Amniotic stem cell (primary cell): ENCODE measurements at regions not wholly inside any gene's neighbourhood (a gene's known extent, or its start where the extent isn't known, plus 50 kb on each side); places are given as distances from the start of the nearest gene placed in this dataset.
"Not testable (repeated sequence)": the region's sequence is repeated elsewhere in the genome, so short reads cannot be mapped to it uniquely, and the experiment has no call there.

Experiments
- DNase-seq: peaks from one replicate; lab custom pipeline; 2025; lab: John Stamatoyannopoulos, UW

DNA sequence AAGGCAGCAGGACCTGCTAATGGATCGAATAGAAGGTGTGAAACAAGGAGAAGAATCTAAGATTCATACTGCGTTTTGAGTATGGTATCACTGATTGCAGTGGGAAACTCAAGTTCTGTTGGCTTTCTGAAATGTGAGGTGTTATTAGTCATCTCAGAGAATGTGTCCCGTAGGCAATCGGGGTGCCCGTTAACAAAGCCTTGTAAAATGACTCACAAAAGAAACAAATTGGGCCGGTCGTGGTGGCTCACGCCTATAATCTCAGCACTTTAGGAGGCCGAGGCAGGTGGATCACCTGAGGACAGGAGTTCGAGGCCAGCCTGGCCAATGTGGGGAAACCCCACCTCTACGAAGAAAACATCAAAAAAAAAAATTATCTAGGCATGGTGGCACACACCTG, 118.2 kb upstream of the C7orf33 start:
- no peak for DNase-seq

DNA sequence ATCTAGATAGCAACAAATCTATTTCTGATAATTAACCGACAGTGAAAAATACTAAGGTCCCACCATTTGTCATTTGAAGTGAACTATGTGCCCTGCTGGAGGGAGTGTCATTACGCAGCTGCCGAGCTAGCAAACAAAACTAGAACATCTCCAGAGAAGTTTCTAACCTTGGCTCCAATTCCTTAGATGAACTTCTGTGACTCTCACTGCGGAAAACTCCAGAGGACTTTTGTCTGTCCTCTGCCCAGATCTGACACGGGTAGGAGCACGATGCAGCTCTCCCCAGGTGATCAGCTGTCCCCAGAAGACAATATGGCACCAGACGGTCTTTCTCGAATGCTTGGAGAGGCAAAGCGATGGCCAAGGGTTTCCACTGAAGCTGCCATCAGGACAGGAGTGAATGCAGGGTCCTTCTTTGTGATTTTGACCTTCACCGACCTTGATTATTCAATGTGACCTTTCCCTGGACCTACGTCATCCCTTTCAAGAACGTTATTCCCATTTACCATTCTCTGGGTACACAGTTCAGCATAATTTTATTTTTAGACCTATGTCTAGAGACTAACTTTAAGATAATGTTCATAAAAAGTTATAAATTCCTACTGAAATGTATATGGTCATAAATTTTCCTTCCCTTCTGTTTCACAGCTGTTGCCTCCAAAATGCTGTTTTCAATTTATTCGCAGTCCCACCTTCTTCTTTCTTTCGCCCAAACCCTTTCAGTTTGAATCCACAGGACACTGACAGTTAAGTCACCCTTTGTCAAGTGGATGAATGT, 116.7 kb upstream of the C7orf33 start:
- DNase-seq: no peak

DNA sequence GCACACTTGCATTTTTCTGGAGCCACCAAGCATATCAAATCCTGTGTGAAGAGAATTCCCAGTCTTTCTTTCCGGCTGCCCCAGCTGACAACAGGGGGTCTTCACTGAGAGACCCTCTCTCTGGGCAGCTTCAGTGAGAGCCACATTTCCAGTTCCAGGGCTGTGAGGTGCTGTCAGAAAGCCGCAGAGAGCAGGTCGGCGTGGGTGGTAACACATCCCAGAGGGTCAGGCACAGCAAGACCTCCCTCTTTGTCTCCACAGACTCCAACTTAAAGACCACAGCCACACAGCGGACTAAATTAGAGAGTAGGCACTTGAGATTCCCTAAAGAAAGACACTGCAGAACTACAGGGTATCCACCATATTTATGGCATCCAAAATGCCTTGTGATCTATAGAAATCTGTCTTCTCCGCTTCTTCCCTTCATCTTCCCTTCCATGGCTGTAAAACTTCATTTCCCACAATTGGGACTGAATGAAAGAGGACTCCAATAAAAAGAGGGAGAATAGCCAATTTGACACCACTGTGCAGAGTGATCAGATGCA, 116.0 kb upstream of the C7orf33 start:
- DNase-seq: no peak

DNA sequence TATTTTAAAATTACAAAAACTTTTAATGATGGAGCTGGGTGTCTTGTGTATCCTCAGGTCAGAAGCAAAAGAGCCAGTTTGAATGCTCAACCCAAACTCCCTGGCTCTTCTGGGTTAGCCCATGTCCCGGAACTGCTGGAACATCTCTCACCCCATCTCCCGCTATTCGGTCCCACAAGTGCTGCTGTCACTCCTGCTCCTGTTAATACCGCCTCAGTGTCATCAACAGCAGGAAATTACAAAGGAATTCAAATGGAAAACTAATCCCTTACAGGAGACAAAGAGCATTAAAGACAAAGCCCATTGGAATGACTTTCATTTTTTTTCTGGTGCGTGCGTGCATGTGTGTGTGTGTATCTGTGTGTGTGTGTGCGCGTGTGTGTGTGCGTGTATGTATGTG, 112.0 kb upstream of the C7orf33 start:
- DNase-seq: no peak

DNA sequence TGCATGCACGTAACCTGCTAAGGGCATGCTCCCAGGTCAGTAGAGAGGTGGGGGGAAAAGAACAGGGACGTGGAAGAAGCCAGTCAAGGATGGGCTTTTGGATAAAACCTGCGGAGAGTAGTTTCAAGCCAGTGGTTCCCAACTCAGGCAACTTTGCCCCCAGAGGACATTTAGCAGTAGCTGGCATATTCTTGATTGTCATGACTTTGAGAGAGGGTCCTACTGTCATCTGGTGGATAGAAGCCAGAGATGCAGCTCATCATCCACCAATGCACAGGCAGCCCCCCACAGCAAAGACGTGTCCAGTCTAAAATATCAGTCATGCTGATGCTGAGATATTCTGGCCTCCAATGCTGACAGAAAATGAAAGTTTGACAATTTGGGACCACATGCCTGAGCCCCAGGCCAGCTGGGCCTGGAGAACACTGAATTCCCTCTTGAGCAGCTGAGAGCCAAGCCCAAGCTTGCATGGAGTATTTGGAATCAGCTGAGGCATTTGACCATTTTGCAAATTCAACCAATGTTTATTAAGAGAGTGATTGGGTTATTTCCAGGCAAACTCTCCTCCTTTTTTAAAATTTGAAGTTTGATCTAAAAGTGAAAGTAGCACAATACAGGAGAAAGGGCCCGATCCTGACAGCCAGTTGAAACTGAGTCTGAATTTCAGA, 110.0 kb upstream of the C7orf33 start:
- no peak for DNase-seq

DNA sequence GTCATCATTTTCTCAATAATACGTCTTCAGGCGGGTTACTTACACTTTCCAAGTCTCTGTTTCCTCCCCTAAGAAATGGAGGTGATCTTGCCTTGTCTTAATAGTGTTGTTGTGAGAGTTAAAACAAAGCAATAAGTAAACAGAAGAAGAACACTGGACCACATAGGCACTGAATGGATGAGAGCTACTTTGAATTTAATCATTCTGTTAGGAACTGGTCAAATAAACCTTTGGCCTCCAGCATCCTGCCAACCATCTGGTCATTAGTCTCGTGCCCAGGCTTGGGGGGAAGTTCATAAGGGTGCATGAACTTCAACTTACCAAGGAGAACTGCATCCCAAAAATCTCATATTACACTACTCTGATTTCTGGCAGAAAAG, 109.4 kb upstream of the C7orf33 start:
- DNase-seq: no peak

DNA sequence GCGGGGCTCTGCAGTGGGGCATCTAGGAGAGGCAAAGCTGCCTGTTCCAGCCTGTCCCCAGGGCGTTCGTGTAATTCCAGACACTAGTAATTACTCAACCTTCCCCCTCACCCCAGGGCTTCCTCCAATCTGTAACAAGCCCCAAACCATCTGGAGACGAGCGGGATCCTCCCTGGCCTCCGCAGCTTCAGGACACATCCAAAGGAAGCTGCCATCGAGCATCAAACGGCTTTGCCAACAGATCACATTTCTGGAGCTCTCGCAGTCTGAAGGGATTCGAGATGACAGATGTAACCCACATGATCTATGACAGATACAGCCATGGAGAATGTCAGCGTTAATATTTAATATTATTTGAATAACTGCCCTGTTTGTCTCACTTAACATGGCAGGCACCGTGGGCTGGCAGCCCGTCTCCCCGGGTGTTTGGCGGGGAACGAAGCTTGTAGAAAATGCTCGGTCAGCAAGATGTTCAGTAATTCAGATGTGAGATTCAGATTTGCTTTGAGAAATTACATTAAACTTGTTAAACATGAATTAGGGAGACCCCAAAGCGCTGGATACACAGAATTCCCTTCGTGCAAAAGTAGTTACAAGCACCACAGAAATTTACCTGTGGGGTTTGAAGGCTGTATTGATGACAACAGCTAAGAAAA, 108.5 kb upstream of the C7orf33 start:
- DNase-seq: no peak

DNA sequence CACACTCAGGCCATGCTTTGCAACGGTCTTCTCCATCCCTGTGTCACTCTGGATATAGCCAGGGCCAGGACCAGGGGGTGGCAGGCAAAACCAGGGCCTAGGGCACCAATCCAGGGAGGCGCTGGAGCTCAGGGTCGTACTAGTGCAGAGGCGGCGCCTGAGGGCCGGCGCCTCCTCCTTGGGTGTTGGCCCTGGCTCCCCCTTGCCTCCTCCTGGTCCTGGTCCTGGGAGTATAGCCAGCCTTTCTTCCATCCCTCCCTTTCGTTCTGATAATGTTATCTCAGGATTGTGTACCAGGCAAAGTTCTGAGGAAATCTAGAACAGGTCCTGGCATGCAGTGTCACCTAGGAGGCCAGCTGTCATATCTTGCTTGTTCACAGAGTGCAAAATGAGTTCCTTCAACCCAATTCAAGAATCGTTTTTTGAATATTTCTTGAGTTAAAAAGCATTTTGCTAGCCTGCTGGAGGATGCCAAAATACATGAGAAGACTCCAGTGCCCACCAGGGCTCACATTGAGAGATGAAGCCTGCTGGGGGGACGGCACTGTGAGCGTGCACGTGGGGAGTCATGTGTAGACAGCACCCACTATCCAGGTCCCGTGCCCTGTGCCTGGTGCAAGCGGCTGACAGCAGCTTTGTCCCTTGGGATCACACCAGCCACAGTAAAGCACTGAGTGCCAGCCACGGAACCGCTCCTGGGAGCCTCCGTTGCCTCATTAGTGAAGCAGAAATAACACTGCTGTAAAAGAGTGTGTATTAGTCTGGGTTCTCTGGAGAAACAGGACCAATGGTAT, 106.9 kb upstream of the C7orf33 start:
- DNase-seq: no peak

DNA sequence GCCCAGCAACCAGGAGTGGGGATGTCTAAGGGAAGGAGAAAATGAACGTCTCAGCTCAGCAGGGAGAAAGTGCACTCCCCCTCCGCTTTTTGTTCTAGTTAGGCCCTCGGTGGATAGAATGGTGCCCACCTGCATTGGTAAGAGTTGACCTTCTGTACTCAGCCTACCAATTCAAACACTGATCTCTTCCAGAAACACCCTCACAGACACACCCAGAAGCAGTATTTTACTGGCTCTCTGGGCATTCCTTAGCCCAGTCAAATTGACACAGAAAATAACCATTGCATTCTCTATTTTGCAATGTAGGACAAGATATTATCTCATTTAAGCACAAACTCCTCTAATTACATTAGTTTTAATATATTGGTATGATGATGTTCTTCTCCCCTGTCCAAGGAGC, 106.1 kb upstream of the C7orf33 start:
- DNase-seq: no peak

DNA sequence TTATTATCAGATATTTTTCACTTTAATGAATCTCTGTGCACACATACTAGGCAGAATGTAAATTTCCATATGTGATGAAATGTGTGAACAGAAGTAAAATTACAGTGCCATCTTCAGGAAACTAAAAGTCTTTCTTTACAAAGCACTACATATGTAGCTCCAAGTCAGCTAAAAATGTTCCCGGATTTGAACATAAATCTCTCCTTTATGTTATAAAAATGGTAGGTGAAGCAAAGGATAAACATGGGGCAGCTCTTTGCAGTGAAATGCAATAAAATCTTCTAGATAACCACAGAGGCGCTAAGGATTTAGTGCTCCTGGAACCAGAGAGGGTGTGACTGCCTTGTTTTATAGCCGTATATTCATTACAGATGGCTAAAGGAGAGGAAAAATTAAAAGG, 104.9 kb upstream of the C7orf33 start:
- no peak for DNase-seq

DNA sequence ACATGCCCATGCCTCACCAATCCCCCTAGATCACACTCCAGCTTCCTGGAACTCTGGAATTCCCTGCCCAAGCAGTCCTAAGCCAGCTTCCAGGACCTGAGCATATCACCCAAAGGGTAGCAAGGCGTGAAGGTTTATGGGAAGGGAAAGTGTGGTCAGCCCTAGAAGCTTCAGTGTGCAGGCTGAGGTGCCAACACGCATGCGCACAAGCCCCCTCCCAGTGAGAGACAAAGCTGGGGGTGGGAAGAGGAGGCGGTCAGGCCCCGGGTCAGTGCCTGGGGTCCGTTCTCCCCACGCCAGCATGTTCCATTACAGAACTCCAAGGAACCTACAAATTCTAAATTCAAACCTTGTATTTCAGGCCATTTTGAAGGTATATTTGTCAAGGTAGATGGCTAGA, 103.6 kb upstream of the C7orf33 start:
- no peak for DNase-seq

DNA sequence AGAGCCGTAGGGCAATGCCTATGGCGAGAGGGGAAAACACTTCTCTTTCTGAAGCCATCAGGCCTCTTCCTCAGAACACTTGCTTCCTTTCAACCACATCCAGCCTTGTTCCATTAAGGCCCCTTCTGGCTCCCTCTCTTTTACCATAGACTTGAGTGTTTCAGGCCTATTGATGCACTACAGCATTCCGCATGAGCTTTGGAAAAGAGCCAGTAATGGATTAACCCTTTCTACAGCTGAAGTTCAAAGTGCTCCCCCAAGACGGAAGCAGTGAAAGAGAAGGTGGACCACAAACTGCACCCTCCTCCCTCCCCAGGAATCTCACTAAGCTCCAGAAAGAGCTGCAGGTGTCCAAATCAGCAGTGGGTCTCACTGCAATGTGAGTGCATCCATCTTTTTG, 102.7 kb upstream of the C7orf33 start:
- no peak for DNase-seq

DNA sequence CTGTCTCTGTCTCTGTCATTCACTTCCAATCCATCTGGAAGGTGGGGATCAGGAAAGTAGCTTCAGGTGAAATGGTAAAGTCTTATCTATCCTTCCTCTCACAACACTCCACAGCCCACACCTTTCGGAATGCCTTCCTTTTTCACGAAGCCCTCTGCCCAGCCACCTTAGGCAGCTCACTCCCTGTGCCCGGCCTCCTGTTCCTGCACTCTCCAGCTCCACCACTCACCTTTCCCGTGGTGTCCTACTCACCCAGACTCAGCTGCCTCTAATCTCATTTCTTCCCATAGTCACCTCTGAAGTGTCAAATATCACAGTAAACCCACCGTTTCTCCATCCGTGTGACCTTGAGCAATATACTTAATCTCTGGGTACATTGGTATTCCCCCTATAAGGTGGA, 100.9 kb upstream of the C7orf33 start:
- no peak for DNase-seq

DNA sequence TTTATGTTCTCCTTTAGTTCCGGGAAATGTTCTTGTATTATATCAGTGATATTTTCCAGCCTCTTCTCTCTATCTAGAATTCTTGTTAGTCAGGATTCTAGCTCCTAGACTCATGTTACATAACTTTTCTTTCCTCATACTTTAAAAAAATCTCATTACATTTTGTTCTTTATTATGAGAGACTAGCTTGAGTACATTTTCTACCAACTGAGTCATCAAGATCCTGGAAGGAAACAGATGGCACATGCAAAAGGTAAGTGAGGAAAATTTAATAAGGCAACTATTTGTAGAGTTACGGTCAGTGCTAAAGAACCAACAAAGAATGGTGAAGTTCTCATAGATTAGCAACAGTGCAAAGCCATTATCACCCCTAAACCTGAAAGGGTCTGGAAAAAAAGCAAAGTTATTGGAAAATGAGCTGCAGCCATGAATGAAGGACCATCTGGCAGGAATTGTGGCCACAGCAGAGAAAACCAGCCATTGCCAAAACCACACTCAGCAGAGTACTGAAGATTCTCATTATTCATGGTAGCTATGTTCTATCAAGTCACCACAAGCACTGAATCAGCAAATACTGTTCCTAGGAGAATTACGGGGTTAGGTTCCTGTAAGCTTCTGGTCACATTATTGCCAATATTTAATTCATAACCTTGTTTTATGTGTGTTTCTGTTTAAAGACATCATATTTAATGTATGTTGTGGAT, 98.3 kb upstream of the C7orf33 start:
- DNase-seq: no peak

DNA sequence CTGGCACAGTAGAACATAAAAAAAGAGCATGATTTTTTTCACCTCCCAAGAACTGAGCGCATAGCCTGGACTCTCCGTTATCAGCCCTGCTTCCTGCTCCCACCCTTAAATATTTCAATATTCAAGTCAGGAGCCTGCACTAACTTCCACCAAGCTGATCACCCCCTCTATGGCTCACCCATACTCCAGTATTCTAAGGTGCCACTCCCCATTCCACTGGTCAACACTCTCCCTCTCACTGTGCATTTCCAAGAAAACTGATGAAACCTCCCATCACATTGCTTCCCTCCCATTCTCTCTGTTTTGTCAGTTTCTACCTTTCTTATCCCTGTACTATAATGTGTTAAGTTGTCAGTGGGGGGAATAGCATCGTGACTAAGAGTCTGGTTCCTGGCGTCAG, 95.0 kb upstream of the C7orf33 start:
- DNase-seq: no peak

DNA sequence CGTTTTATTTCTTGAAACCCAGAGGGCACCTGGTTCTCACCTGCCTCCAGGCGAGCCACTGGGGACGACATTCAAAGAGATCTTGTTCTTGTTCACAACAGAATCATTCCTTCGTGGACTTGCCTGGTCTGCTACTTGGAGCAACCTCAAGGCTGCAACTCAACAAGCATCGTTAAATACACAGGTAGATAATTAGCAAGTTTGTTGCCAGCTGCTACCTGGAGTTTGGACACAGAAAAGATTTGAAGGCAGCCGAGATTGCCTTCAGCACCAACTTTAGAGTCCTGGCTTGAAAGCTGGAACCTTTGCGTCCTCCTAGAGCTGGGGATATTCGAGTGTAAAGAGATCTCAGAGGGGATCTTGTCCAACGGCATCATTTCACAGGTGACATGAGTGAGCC, 89.6 kb upstream of the C7orf33 start:
- no peak for DNase-seq

DNA sequence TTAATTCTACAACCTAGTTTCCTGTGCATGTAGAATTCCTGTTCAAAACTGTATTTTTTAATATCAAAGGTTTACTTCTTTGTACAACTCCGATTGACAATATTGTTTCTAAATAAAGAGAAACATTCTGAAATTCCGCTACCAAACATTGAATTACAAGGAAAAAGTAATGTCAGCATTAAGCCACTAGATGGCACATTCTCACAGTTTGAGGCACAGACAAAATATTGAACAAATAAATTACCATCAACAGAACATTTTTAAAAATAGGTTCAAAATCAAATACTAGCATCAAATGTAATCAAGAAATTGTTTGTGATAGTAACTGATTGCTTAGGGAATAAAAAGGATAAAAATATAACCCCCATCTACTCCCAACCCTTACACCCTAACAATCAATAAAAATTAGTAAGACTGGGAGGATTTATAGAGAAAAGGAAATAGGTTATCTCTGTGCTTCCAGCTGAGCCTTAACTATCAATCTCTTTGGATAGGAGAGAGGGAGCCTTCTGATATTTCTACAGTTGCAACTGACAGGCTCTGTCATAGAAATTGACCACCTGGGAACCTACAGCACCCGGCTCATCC, 86.6 kb upstream of the C7orf33 start:
- no peak for DNase-seq

DNA sequence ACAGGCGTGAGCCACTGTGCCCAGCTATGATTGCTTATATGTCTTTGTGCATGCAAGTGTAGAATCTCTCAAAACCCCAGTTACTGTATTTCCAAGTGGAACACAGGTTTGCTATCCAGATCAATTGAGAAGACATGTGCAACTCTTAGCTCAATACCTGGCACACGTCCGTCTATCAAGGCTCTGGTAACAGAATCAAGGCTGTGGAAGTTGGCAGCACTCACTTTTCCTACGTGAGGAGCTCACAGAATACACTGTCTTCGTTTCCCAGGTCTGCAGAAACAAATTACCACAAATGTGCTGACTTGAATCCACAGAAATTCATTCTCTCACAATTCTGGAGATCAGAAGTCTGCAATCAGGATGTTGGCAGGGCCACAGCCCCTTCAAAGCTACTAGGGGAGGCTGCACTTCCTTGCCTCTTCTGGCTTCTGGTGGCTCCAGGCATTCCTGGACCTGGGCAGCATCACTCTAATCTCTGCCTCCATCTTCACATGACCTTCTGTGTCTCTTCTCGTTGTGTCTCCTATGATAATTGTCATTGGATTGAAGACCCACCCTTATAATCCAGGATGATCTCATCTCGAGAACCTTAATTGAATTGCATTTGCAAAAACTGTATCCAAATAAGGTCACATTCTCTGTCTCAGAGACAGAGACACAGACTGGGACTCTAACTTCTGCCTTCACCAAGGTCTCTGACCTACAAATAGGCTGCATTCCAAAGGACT, 84.8 kb upstream of the C7orf33 start:
- no peak for DNase-seq

DNA sequence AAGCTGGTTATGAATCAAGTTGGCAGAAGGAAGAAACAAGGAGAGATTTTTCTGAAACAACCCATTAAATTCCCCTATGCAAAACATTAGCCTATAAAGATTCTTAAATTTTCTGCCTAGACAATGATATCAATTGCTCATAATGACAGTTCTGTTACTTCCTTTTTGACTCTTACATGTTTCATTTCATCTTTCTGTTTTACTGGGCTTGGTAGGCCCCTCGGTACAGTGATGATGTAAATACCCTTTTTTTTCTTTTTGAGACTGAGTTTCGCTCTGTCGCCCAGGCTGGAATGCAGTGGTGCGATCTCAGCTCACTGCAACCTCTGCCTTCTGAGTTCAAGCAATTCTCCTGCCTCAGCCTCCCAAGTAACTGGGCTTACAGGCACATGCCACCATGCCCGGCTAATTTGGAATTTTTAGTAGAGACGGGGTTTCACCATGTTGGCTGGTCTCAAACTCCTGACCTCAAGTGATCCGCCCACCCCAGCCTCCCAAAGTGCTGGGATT, 83.4 kb upstream of the C7orf33 start:
- not testable (repeated sequence) for DNase-seq

DNA sequence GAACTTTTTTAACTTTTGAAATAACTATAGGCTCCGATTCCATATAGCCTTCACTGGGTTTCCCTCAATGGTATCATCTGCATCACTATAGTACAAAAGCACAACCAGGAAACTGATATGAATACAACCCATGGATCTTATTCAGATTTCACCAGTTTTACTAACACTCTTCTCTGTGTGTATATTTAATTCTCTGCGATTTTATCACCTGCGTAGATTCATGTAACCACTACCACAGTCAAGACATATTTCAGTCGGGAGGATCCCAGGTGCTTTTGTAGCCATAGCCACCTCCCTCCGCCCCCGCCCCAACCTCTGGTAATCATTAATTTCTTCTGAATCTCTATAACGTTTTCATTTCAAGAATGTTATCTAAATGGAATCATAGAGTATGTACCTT, 82.8 kb upstream of the C7orf33 start:
- DNase-seq: no peak
